Duodenal mucosa (tissue), 2 donors: ENCODE measurements at regions not wholly inside any gene's neighbourhood (a gene's known extent, or its start where the extent isn't known, plus 50 kb on each side); places are given as distances from the start of the nearest gene placed in this dataset.

Experiments used
- H3K27ac ChIP-seq: one replicate; pipeline ENCODE4 v1.7.0; 2013; ENCODE audit warnings: low read depth, low read length
- H3K27me3 ChIP-seq, 2 donors: one replicate each; pipeline ENCODE4 v1.7.0; 2013; ENCODE audit warnings: low read length in 2 of 2, control low read depth in 1 of 2; ENCODE audit not compliant: insufficient read depth in 2 of 2, control insufficient read depth in 1 of 2
- H3K36me3 ChIP-seq, 2 donors: one replicate each; pipeline ENCODE4 v1.7.0; 2013; ENCODE audit warnings: low read length in 2 of 2, control low read depth in 1 of 2; ENCODE audit not compliant: insufficient read depth in 2 of 2, control insufficient read depth in 1 of 2
- H3K4me1 ChIP-seq, 2 donors: one replicate each; pipeline ENCODE4 v1.7.0; 2013; ENCODE audit warnings: low read length in 2 of 2, control low read depth in 1 of 2; ENCODE audit not compliant: insufficient read depth in 2 of 2, control insufficient read depth in 1 of 2
- H3K4me3 ChIP-seq, 2 donors: one replicate each; pipeline ENCODE4 v1.7.0; 2013; ENCODE audit warnings: low read length in 2 of 2, low read depth in 1 of 2
- H3K9ac ChIP-seq, 2 donors: one replicate each; pipeline ENCODE4 v1.7.0; 2013; ENCODE audit warnings: low read length in 2 of 2, low read depth in 1 of 2
- H3K9me3 ChIP-seq, 2 donors: one replicate each; pipeline ENCODE4 v1.7.0; 2013; ENCODE audit warnings: low read length in 2 of 2, control low read depth in 1 of 2; ENCODE audit not compliant: control insufficient read depth in 1 of 2

DNA sequence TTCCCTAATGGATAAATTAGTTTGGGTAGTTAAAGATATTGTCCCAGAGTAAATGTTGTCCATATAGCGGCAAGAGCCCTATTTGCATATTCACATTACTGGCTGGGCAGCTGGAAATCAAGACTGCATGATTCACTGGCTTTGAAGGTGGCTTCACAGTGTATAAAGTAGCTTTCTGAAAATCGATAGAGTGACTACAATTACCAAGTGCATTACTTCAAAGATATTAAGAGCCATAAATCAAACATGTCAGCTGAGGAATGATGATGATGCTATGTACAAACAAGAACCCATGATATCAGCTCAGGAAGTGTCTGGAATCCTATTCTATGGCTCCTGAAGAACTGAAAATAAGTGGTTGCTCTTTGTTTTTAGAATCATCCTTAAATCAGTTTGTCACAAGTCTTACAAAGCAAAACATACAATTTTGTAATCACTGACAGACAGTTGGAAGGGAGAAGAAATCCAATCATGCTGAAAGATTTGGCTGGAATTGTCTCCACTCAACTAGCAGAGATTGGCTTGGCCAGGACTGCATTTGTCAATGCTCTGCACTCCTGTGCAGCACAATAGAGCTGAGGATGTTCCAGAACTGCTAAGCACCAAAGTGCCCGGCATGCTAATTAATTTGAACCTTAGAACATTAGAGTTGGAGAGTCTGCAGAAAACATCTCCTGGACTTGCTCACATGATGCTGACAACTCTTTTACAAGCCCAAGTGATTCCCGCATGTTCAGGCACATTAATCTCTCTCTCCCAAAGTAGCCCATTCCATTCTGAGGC, 77.9 kb upstream of the B3GAT2 start:
- Histone ChIP-seq H3K36me3 (no peaks in the 10 kb centered on the region), H3K27me3 (no peaks in the 10 kb centered on the region), H3K27ac (no peak overlapping the region), H3K9me3 (no peaks in the 10 kb centered on the region), H3K4me1 (no peaks in the 10 kb centered on the region), H3K9ac (no peak overlapping the region), H3K4me3 (no peak overlapping the region)

GRCh38 chr6:71035871-71036270, 79.0 kb upstream of the B3GAT2 start:
- no peak overlapping the region for H3K4me3 ChIP-seq
- no peak overlapping the region for H3K27ac ChIP-seq
- no peaks in the 10 kb centered on the region for H3K9me3 ChIP-seq
- H3K4me1 ChIP-seq: no peaks in the 10 kb centered on the region
- no peak overlapping the region for H3K9ac ChIP-seq
- H3K27me3 ChIP-seq: no peaks in the 10 kb centered on the region
- H3K36me3 ChIP-seq: no peaks in the 10 kb centered on the region

GRCh38 chr6:71038711-71039344, 82.0 kb upstream of the B3GAT2 start:
- Histone ChIP-seq H3K27ac (no peak overlapping the region), H3K9ac (no peak overlapping the region), H3K27me3 (no peaks in the 10 kb centered on the region)

DNA sequence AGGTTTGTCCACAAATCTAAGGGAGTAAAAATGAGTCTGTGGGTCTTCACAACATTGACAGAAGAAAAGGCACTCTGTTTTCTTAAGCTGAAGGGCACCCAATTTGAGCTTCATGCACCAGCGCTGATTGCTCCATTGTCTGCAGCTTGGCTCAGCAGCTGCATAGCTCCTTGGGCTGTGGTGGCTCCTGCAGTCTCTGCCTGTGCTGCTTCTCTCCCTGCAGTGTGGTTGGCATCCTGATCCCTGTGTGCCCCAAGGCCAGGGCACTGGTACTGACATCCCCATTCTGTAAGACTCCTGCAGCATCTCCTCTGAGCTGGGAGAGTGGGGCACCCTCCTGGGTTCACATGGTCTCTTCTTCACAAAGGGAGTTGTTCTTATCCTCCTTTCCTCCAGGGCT, 83.2 kb upstream of the B3GAT2 start:
- Histone ChIP-seq H3K4me1 (no peaks in the 10 kb centered on the region), H3K9me3 (no peaks in the 10 kb centered on the region), H3K9ac (no peak overlapping the region), H3K27me3 (no peaks in the 10 kb centered on the region), H3K27ac (no peak overlapping the region), H3K36me3 (no peaks in the 10 kb centered on the region), H3K4me3 (no peak overlapping the region)

More at GRCh38 chr6:71038711-71039344, 82.0 kb upstream of the B3GAT2 start:
- no peaks in the 10 kb centered on the region for H3K36me3 ChIP-seq
- H3K4me3 ChIP-seq: no peak overlapping the region
- H3K9me3 ChIP-seq: no peaks in the 10 kb centered on the region
- no peaks in the 10 kb centered on the region for H3K4me1 ChIP-seq

DNA sequence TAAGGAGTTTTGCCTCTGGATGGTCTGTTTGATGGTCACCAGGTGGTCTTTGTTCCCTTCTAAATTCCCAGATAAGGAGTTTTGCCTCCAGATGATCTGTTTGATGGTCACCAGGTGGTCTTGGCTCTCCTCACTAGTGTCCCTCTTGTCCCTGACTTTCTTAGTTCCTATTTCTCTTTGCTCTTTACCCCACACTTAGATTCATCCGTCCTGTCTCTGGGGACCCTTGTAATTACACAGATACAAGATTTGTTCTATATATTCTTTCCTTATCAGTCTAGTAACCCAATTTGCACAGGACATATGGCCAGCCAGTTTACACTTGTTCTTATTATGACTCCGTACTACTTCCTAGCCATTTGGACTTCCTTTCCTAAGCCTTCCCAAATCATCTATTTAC, 84.0 kb upstream of the B3GAT2 start:
- Histone ChIP-seq H3K4me1 (no peaks in the 10 kb centered on the region), H3K9ac (no peak overlapping the region), H3K27me3 (no peaks in the 10 kb centered on the region), H3K36me3 (no peaks in the 10 kb centered on the region), H3K9me3 (no peaks in the 10 kb centered on the region), H3K4me3 (no peak overlapping the region), H3K27ac (no peak overlapping the region)

GRCh38 chr6:71043902-71044301, 87.0 kb upstream of the B3GAT2 start:
- no peaks in the 10 kb centered on the region for H3K36me3 ChIP-seq
- H3K9me3 ChIP-seq: no peaks in the 10 kb centered on the region
- H3K27ac ChIP-seq: no peak overlapping the region

DNA sequence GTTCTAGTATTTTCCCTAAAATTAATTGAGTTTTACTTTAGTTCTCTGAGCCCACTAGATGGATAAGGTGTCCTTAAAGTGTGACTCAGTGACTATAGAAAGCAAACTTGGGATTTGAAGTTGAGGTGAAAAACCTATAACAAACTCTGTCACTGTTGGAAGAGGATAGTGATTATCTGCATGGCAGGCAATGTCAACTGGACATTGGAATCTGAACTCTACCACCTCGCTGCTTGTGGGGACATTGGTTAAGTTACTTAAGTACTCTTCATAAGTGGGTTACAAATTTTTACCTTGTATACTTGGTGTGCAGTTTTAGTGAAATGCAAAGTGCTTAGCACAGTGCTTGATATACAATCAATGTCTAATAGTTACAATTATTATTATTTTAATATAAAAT, 87.9 kb upstream of the B3GAT2 start:
- no peaks in the 10 kb centered on the region for H3K27me3 ChIP-seq
- no peaks in the 10 kb centered on the region for H3K4me1 ChIP-seq
- H3K4me3 ChIP-seq: no peak overlapping the region
- H3K9ac ChIP-seq: no peak overlapping the region
- no peak overlapping the region for H3K27ac ChIP-seq
- no peaks in the 10 kb centered on the region for H3K9me3 ChIP-seq
- H3K36me3 ChIP-seq: no peaks in the 10 kb centered on the region

More at GRCh38 chr6:71043902-71044301, 87.0 kb upstream of the B3GAT2 start:
- Histone ChIP-seq H3K4me1 (no peaks in the 10 kb centered on the region), H3K4me3 (no peak overlapping the region), H3K9ac (no peak overlapping the region), H3K27me3 (no peaks in the 10 kb centered on the region)

- no peak overlapping the region for H3K4me3 ChIP-seq
- H3K9me3 ChIP-seq: no peaks in the 10 kb centered on the region
- no peaks in the 10 kb centered on the region for H3K36me3 ChIP-seq
- H3K27me3 ChIP-seq: no peaks in the 10 kb centered on the region
- H3K27ac ChIP-seq: no peak overlapping the region
- no peaks in the 10 kb centered on the region for H3K4me1 ChIP-seq
- no peak overlapping the region for H3K9ac ChIP-seq
These were observed 88.4 kb upstream of the B3GAT2 start for GRCh38 chr6:71045296-71045695.

DNA sequence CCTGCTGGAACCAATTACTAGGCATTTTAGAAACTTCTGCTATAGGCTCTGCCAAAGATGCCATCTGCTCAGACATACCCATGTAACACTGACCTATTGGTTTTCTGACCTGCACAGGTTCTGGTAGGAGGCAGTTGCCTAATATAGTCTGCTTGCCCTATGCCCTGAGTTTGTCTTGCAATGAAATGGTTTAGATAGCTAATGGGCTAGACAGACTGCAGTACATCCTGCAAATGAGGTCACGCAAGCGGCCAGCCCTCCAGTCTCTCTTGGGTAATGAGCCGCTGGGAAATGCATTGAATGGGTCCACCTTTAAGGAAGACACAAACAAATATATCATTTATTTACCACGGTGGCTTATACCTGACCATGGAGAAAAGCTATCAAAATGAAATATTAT, 90.6 kb upstream of the B3GAT2 start:
- Histone ChIP-seq H3K9ac (no peak overlapping the region), H3K9me3 (no peaks in the 10 kb centered on the region), H3K4me1 (no peaks in the 10 kb centered on the region), H3K4me3 (no peak overlapping the region), H3K27ac (no peak overlapping the region), H3K27me3 (no peaks in the 10 kb centered on the region), H3K36me3 (no peaks in the 10 kb centered on the region)

- Histone ChIP-seq H3K36me3 (no peaks in the 10 kb centered on the region), H3K4me3 (no peak overlapping the region)
These were observed 91.7 kb upstream of the B3GAT2 start for GRCh38 chr6:71048320-71049164.

More at GRCh38 chr6:71048320-71049164, 91.7 kb upstream of the B3GAT2 start:
- no peak overlapping the region for H3K27ac ChIP-seq
- H3K27me3 ChIP-seq: no peaks in the 10 kb centered on the region
- H3K9ac ChIP-seq: no peak overlapping the region
- H3K9me3 ChIP-seq: no peaks in the 10 kb centered on the region
- no peaks in the 10 kb centered on the region for H3K4me1 ChIP-seq
